ENCODE measurements at regions not wholly inside any gene's neighbourhood (a gene's known extent, or its start where the extent isn't known, plus 50 kb on each side); places are given as distances from the start of the nearest gene placed in this dataset.

GRCh38 chr11:127926721-127927120 lies 660.6 kb downstream of the ETS1 start:
- TF ChIP-seq, protein P1, sequence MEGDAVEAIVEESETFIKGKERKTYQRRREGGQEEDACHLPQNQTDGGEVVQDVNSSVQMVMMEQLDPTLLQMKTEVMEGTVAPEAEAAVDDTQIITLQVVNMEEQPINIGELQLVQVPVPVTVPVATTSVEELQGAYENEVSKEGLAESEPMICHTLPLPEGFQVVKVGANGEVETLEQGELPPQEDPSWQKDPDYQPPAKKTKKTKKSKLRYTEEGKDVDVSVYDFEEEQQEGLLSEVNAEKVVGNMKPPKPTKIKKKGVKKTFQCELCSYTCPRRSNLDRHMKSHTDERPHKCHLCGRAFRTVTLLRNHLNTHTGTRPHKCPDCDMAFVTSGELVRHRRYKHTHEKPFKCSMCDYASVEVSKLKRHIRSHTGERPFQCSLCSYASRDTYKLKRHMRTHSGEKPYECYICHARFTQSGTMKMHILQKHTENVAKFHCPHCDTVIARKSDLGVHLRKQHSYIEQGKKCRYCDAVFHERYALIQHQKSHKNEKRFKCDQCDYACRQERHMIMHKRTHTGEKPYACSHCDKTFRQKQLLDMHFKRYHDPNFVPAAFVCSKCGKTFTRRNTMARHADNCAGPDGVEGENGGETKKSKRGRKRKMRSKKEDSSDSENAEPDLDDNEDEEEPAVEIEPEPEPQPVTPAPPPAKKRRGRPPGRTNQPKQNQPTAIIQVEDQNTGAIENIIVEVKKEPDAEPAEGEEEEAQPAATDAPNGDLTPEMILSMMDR (IDR thresholded peaks at IDR 0.05), result no peak
- no peak for TF ChIP-seq POLR2A (IDR thresholded peaks at IDR 0.05)
